HepG2 (cell line): ENCODE measurements at regions not wholly inside any gene's neighbourhood (a gene's known extent, or its start where the extent isn't known, plus 50 kb on each side); places are given as distances from the start of the nearest gene placed in this dataset.

Experiments used
- ATAC-seq: fragments of 200-7000 bp; cut with Tn5 transposase; 3 replicates; pipeline ENCODE4 v1.9.1; 2020; ENCODE audit warnings: mild to moderate bottlenecking, moderate library complexity
- BruUV-seq: library from RNA; stranded (reverse); fragments of 400-500 nt; replicated peaks from 2 replicates; lab custom pipeline; 2021; lab: Mats Ljungman, UMichigan
- CTCF ChIA-PET: fragments of 300-600 bp; formaldehyde crosslinking; extraction: SDS; loops from one replicate; lab custom pipeline; 2021; ENCODE audit warnings: low total read pairs, inconsistent platforms, low intra/inter-chr PET ratio; lab: Yijun Ruan, JAX
- POLR2A ChIA-PET: fragments of 350-600 bp; sonication (Branson Sonifier 250); formaldehyde crosslinking; loops from one replicate; lab custom pipeline; 2020; ENCODE audit warnings: antibody characterized with exemption, inconsistent platforms; lab: Yijun Ruan, JAX
- DNase-seq: peaks from one replicate; pipeline ENCODE4 v3.0.0-alpha.2; 2015; ENCODE audit warnings: low spot score
- FAIRE-seq: peaks from 3 replicates; lab custom pipeline; 2011; peaks lifted over from hg19 to GRCh38; lab: Jason Lieb, UNC
- H2AFZ ChIP-seq: one replicate; pipeline ENCODE4 v1.6.1; 2011; ENCODE audit warnings: low read length, inconsistent platforms
- H3K27ac ChIP-seq: fragments of 300-600 bp; 3 replicates; pipeline ENCODE4 v1.8.0; 2011; ENCODE audit warnings: mixed run types, mild to moderate bottlenecking, mixed read lengths, low read length, inconsistent platforms; ENCODE audit not compliant: insufficient read depth; ENCODE audit errors: extremely low read length
- H3K27me3 ChIP-seq, 2 experiments: fragments of 200-600 bp in 1 of 2; 2 replicates in 1 of 2; 3 replicates in 1 of 2; pipeline versions ENCODE4 v1.6.0 to v1.8.0; 2011; ENCODE audit warnings: low read length in 2 of 2, mild to moderate bottlenecking in 2 of 2, moderate library complexity in 2 of 2, inconsistent platforms in 1 of 2; ENCODE audit not compliant: insufficient read depth in 2 of 2, control insufficient read depth in 1 of 2
- H3K36me3 ChIP-seq, 2 experiments: fragments of 200-600 bp in 1 of 2; replicated peaks in 1 of 2; 2 replicates in 1 of 2; 3 replicates in 1 of 2; pipeline versions ENCODE4 v1.5.1 to v1.8.0; 2011; ENCODE audit warnings: low read length in 2 of 2, inconsistent platforms in 1 of 2; ENCODE audit not compliant: insufficient read depth in 2 of 2, control insufficient read depth in 1 of 2
- H3K4me1 ChIP-seq: 2 replicates; pipeline ENCODE4 v1.5.1; 2012; ENCODE audit warnings: low read length, inconsistent platforms; ENCODE audit not compliant: insufficient read depth
- H3K4me2 ChIP-seq: 2 replicates; pipeline ENCODE4 v1.6.0; 2011; ENCODE audit warnings: low read depth, low read length, inconsistent platforms
- H3K4me3 ChIP-seq, 3 experiments: fragments of 200-600 bp in 1 of 3; sonication (generic), shearing (Covaris generic) in 1 of 3; replicated peaks in 1 of 3; 2 replicates each; pipeline ENCODE4 v1.5.1; 2011 to 2016; ENCODE audit warnings: low read length in 3 of 3, inconsistent platforms in 2 of 3, low read depth in 2 of 3, mild to moderate bottlenecking in 2 of 3, control low read depth in 1 of 3, mixed read lengths in 1 of 3; ENCODE audit not compliant: insufficient read depth in 1 of 3
- H3K79me2 ChIP-seq: one replicate; pipeline ENCODE4 v1.6.1; 2011; ENCODE audit warnings: low read length, inconsistent platforms; ENCODE audit not compliant: insufficient read depth
- H3K9ac ChIP-seq: 2 replicates; pipeline ENCODE4 v1.6.0; 2011; ENCODE audit warnings: mild to moderate bottlenecking, low read depth, low read length, inconsistent platforms; ENCODE audit not compliant: insufficient read depth
- H3K9me3 ChIP-seq: 2 replicates; pipeline ENCODE4 v1.5.1; 2012; ENCODE audit warnings: mild to moderate bottlenecking, low read length
- H4K20me1 ChIP-seq: 2 replicates; pipeline ENCODE4 v1.6.0; 2011; ENCODE audit warnings: inconsistent platforms, mild to moderate bottlenecking, low read length, moderate library complexity; ENCODE audit not compliant: insufficient read depth
- NFATC3 ChIP-seq: sonication (generic); formaldehyde crosslinking; IDR thresholded peaks from 2 replicates; pipeline ENCODE4 v1.5.1; 2020; ENCODE audit warnings: mild to moderate bottlenecking, missing genetic modification reagents
- NR2F6 ChIP-seq, 2 experiments: IDR thresholded peaks; 2 replicates each; pipeline ENCODE4 v1.6.1; 2016; ENCODE audit warnings: antibody characterized with exemption in 1 of 2, mild to moderate bottlenecking in 1 of 2
- SIN3B ChIP-seq: fragments of 150-350 bp; IDR thresholded peaks from 2 replicates; pipeline ENCODE4 v1.6.1; 2014; ENCODE audit warnings: low read length
- ZBTB3 ChIP-seq: sonication (generic); formaldehyde crosslinking; IDR thresholded peaks from 2 replicates; pipeline ENCODE4 v1.4.0; 2020; ENCODE audit warnings: low read depth, mild to moderate bottlenecking, moderate library complexity, missing genetic modification reagents, borderline replicate concordance
- ZNF101 ChIP-seq: sonication (generic); formaldehyde crosslinking; IDR thresholded peaks from 2 replicates; pipeline ENCODE4 v1.4.0; 2020; ENCODE audit warnings: mild to moderate bottlenecking, low read depth, missing genetic modification reagents, borderline replicate concordance
- WGBS: methylation state at CpG from one replicate; pipeline ENCODE4 v1.1.6; 2017; ENCODE audit warnings: low lambda C conversion rate; 5-methylcytosine and 5-hydroxymethylcytosine counted together
- in situ Hi-C: cut with HindIII; loops from 2 replicates; pipeline ENCODE4 v1.10.0; 2017; ENCODE audit warnings: low pct_unique_long_range_greater_than_20kb; ENCODE audit not compliant: extremely low pct_ligation_motif_present
- intact Hi-C: fragments of 100-400 bp; cut with micrococcal nuclease; formaldehyde crosslinking; loops from one replicate; pipeline ENCODE4 v1.10.0; 2022; ENCODE audit not compliant: unreplicated experiment
- TF ChIP-seq, protein P1 (sequence below): sonication (generic); formaldehyde crosslinking; IDR thresholded peaks from 2 replicates; pipeline ENCODE4 v1.4.0; 2020; ENCODE audit warnings: mild to moderate bottlenecking, missing genetic modification reagents

DNA sequence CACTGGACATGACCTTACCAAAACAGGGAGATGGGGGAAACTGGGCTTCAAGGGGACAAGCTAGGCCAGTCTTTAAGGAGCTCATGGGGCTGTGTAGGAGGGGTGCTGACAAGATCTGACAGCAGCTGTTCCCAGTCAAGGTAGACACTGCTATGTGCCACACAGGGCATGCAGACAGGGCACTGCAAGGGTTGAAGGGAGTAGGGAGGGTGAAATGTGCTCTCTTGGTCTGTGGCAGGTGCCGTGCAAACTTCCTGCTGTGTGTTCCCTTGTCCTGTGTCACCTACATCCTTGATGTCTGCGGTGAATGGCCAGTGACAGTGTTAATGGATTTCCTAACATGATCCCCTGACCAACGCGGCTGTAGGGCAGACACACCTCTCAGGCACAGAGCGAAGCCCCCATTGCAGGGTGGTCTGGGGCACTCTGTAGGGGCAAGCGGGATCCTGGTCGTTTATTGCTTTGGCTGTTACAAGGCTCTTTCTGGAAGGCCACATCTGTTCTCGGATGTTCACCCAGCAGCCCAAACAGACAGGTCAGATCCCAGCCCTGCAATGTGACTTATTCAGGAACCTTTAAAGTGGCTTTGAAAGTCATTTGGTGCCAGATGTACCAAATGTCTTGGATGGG lies 199.5 kb upstream of the ZNF536 start:
- 0% methylated on average over 1 of the region's 8 CpGs for WGBS
- FAIRE-seq, result no peak
- H3K79me2 ChIP-seq, result no peaks in the 10 kb centered on the region
- POLR2A ChIA-PET, result no interaction called here
- peaks cover 1 to 10% of the 10 kb centered on the region in 2 experiments; a peak in 2 of 5 replicates for H3K27me3 ChIP-seq
- H3K9ac ChIP-seq, result no peak overlapping the region
- H2AFZ ChIP-seq, result no peak overlapping the region
- no peaks in the 10 kb centered on the region for H3K9me3 ChIP-seq
- no peak overlapping the region for H3K27ac ChIP-seq
- no TSS peak for BruUV-seq
- intact Hi-C loops, result no loop called here
- in situ Hi-C loops, result no loop called here
- no peak for ATAC-seq
- no peaks in the 10 kb centered on the region for H3K36me3 ChIP-seq
- no peak overlapping the region for H3K4me3 ChIP-seq
- no peak overlapping the region for H3K4me2 ChIP-seq
- H3K4me1 ChIP-seq, result no peaks in the 10 kb centered on the region
- DNase-seq, result no peak
- no peaks in the 10 kb centered on the region for H4K20me1 ChIP-seq
- TF ChIP-seq ZNF101 (CRISPR knock-in tag), result no peak
- TF ChIP-seq, protein P1, sequence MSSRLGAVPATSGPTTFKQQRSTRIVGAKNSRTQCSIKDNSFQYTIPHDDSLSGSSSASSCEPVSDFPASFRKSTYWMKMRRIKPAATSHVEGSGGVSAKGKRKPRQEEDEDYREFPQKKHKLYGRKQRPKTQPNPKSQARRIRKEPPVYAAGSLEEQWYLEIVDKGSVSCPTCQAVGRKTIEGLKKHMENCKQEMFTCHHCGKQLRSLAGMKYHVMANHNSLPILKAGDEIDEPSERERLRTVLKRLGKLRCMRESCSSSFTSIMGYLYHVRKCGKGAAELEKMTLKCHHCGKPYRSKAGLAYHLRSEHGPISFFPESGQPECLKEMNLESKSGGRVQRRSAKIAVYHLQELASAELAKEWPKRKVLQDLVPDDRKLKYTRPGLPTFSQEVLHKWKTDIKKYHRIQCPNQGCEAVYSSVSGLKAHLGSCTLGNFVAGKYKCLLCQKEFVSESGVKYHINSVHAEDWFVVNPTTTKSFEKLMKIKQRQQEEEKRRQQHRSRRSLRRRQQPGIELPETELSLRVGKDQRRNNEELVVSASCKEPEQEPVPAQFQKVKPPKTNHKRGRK (CRISPR knock-in tag), result no peak
- no peak for TF ChIP-seq NFATC3 (CRISPR knock-in tag)
- no peak for TF ChIP-seq ZBTB3 (CRISPR knock-in tag)
- TF ChIP-seq NR2F6 (IDR thresholded peaks at IDR 0.05), result no peak
- no peak for TF ChIP-seq NR2F6 (CRISPR knock-in tag; IDR thresholded peaks at IDR 0.05)
- TF ChIP-seq SIN3B, result no peak
- CTCF ChIA-PET, result no interaction called here
